Loucy (cell line): ENCODE measurements at regions not wholly inside any gene's neighbourhood (a gene's known extent, or its start where the extent isn't known, plus 50 kb on each side); places are given as distances from the start of the nearest gene placed in this dataset.

ENCODE experiments used
- H2AFZ ChIP-seq: fragments of 200-600 bp; sonication (generic); 2 replicates; pipeline ENCODE4 v1.6.0; 2016; ENCODE audit warnings: antibody characterized with exemption, mild to moderate bottlenecking, low read length, moderate library complexity
- H3F3A ChIP-seq: fragments of 200-600 bp; 2 replicates; pipeline ENCODE4 v1.6.0; 2016; ENCODE audit warnings: antibody characterized with exemption, low read depth, mild to moderate bottlenecking
- H3K27me3 ChIP-seq: fragments of 200-600 bp; sonication (generic); 2 replicates; pipeline ENCODE4 v1.6.1; 2014; ENCODE audit warnings: low read length, mild to moderate bottlenecking; ENCODE audit not compliant: insufficient read depth, poor library complexity, severe bottlenecking
- H3K36me3 ChIP-seq: fragments of 200-600 bp; sonication (generic); 2 replicates; pipeline ENCODE4 v1.6.1; 2016; ENCODE audit warnings: low read length; ENCODE audit not compliant: insufficient read depth
- H3K4me1 ChIP-seq: fragments of 200-600 bp; sonication (generic); 2 replicates; pipeline ENCODE4 v1.5.1; 2014; ENCODE audit warnings: low read length, mild to moderate bottlenecking; ENCODE audit not compliant: insufficient read depth, poor library complexity, severe bottlenecking
- H3K4me2 ChIP-seq: fragments of 200-600 bp; sonication (generic); 2 replicates; pipeline ENCODE4 v1.6.0; 2014; ENCODE audit warnings: antibody characterized with exemption, low read length, low read depth, mild to moderate bottlenecking; ENCODE audit not compliant: poor library complexity, severe bottlenecking
- H3K4me3 ChIP-seq: fragments of 200-600 bp; sonication (generic); 2 replicates; pipeline ENCODE4 v1.5.1; 2014; ENCODE audit warnings: low read length, mild to moderate bottlenecking, mixed read lengths; ENCODE audit not compliant: poor library complexity, severe bottlenecking
- H3K79me2 ChIP-seq: fragments of 200-600 bp; sonication (generic); 2 replicates; pipeline ENCODE4 v1.6.1; 2014; ENCODE audit warnings: low read length; ENCODE audit not compliant: insufficient read depth
- H3K9ac ChIP-seq: fragments of 200-600 bp; sonication (generic); 2 replicates; pipeline ENCODE4 v1.6.0; 2014; ENCODE audit warnings: mild to moderate bottlenecking, low read depth, low read length, moderate library complexity; ENCODE audit not compliant: poor library complexity, severe bottlenecking
- H3K9me2 ChIP-seq: fragments of 200-600 bp; sonication (generic); replicated peaks from 2 replicates; pipeline ENCODE4 v1.6.1; 2016; ENCODE audit warnings: low read depth, low read length, mixed read lengths
- H3K9me3 ChIP-seq: fragments of 200-600 bp; sonication (generic); 2 replicates; pipeline ENCODE4 v1.6.1; 2014; ENCODE audit warnings: mild to moderate bottlenecking, antibody characterized with exemption, low read length, low read depth; ENCODE audit not compliant: insufficient read depth
- H4K20me1 ChIP-seq: fragments of 200-600 bp; sonication (generic); 2 replicates; pipeline ENCODE4 v1.6.0; 2014; ENCODE audit warnings: antibody characterized with exemption, low read length, mild to moderate bottlenecking; ENCODE audit not compliant: insufficient read depth, poor library complexity, severe bottlenecking
- CTCF ChIP-seq: fragments of 200-600 bp; sonication (generic); conservative IDR thresholded peaks from 2 replicates; pipeline ENCODE4 v1.5.1; 2014; ENCODE audit warnings: mild to moderate bottlenecking, antibody characterized with exemption, low read length
- EZH2phosphoT487 ChIP-seq: fragments of 200-600 bp; IDR thresholded peaks from 2 replicates; pipeline ENCODE4 v1.6.1; 2018; ENCODE audit warnings: antibody characterized with exemption, mild to moderate bottlenecking, moderate library complexity, borderline replicate concordance

- Histone ChIP-seq H4K20me1 (no peaks in the 10 kb centered on the region), H3K79me2 (no peaks in the 10 kb centered on the region), H3K4me1 (no peaks in the 10 kb centered on the region), H3K9me2 (no peaks in the 10 kb centered on the region), H3K36me3 (no peaks in the 10 kb centered on the region), H3K4me3 (no peak overlapping the region), H3K9me3 (no peaks in the 10 kb centered on the region), H3K4me2 (no peak overlapping the region), H3K27me3 (no peaks in the 10 kb centered on the region), H3F3A (no peaks in the 10 kb centered on the region), H2AFZ (no peak overlapping the region), H3K9ac (no peak overlapping the region)
- TF ChIP-seq EZH2phosphoT487 (no peak), CTCF (no peak)
Measured at GRCh38 chr20:24181151-24181550, 192.6 kb upstream of the GGTLC1 start.

DNA sequence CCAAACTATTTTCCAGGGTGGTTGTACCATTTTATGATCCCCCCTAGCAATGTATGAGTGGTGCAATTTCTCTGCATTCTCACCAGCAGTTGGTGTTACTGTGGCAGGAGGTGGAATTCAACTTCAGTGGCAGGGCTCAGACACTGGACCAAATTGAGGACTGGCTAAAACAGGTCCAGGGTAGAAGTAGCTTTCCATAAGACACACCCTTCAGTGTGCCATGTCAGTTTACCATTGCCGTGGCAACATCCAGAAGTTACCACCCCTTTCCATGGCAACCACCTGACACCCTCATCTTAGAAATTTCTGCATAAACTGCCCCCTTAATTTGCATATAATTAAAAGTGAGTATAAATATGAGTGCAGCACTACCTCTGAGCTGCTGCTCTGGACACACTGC, 180.7 kb upstream of the GGTLC1 start:
- H3K36me3 ChIP-seq: no peaks in the 10 kb centered on the region
- H3K79me2 ChIP-seq: no peaks in the 10 kb centered on the region
- no peak overlapping the region for H3K4me3 ChIP-seq
- H3K4me1 ChIP-seq: no peaks in the 10 kb centered on the region
- H3F3A ChIP-seq: no peaks in the 10 kb centered on the region
- H2AFZ ChIP-seq: no peak overlapping the region
- no peaks in the 10 kb centered on the region for H3K9me2 ChIP-seq
- no peak overlapping the region for H3K4me2 ChIP-seq
- TF ChIP-seq EZH2phosphoT487 (no peak), CTCF (no peak)
- H3K9ac ChIP-seq: no peak overlapping the region
- H4K20me1 ChIP-seq: no peaks in the 10 kb centered on the region
- no peaks in the 10 kb centered on the region for H3K27me3 ChIP-seq
- H3K9me3 ChIP-seq: no peaks in the 10 kb centered on the region

DNA sequence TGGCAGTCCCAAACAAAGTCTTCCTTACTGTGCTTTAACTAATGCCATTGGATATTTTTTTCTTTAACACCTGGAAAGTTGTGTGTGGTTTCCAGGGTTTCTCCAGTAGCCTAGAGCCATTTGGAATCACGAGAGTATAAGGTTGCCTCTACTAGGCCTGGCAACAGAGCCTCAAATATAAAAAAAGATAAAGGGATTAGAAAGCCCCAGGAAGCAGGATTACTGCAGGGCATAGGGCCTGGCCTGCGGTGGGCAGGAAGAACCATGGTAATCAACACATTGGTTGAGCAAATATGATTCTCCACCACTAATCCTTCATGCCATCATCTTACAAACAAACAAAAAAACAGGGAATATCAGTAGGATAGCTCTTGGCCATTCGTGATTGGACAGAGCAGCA, 177.8 kb upstream of the GGTLC1 start:
- no peaks in the 10 kb centered on the region for H3K9me2 ChIP-seq
- no peaks in the 10 kb centered on the region for H3K9me3 ChIP-seq
- H3K27me3 ChIP-seq: no peaks in the 10 kb centered on the region
- H3K4me2 ChIP-seq: no peak overlapping the region
- H3K79me2 ChIP-seq: no peaks in the 10 kb centered on the region
- H3K9ac ChIP-seq: no peak overlapping the region
- TF ChIP-seq CTCF (no peak), EZH2phosphoT487 (no peak)
- no peaks in the 10 kb centered on the region for H3K4me1 ChIP-seq
- H3K36me3 ChIP-seq: no peaks in the 10 kb centered on the region
- H4K20me1 ChIP-seq: no peaks in the 10 kb centered on the region
- H3K4me3 ChIP-seq: no peak overlapping the region
- H2AFZ ChIP-seq: no peak overlapping the region
- no peaks in the 10 kb centered on the region for H3F3A ChIP-seq
